GM18505 (cell line): ENCODE measurements at regions not wholly inside any gene's neighbourhood (a gene's known extent, or its start where the extent isn't known, plus 50 kb on each side); places are given as distances from the start of the nearest gene placed in this dataset.

Experiments
- ATAC-seq: cut with Tn5 transposase; IDR thresholded peaks from one replicate; pipeline ENCODE4 v1.9.1; 2021; ENCODE audit not compliant: unreplicated experiment
- POLR2A ChIP-seq: IDR thresholded peaks from 4 replicates; pipeline ENCODE4 v1.6.1; 2011; ENCODE audit warnings: borderline replicate concordance; ENCODE audit not compliant: insufficient read depth, insufficient read length; ENCODE audit errors: extremely low read depth

DNA sequence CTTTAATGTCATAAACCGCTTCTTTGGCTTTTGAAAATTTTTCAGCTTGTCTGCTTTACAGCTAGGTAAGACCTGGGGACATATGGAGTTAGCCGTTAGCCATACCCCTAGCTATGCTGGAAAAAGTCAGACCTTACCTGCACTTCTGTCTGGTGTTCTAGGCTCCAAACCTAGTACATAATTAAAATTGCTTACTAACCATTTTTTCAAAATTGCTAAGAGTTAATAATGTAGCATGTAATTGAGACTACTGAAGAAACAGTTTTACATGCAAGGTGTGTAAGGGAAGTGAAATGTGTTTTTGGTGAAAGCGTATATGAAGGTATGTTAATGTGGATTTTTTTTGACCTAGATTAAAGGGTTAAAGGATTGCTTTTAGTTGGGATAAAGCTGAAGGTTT lies 336.9 kb downstream of the RNF144B start:
- ATAC-seq: no peak
- TF ChIP-seq POLR2A: no peak

DNA sequence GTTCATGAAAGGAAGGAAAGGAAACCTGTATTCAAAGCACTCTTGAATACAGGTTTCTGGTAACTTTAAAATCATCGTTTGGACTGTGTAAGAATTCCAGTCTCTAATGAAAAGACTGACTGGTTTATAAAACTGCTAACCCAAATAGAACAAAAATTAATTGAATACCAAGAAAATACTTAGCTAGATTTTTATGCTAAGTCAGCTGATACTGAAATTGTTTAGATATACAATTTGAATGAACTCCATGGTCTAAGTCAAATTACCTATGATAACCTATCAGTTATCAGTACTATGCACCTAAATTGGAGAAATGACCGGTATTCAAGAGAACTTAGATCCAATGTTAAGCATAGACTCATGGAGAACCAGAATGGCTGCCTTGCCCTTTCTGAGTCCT lies 338.3 kb downstream of the RNF144B start:
- TF ChIP-seq POLR2A: no peak
- no peak for ATAC-seq

DNA sequence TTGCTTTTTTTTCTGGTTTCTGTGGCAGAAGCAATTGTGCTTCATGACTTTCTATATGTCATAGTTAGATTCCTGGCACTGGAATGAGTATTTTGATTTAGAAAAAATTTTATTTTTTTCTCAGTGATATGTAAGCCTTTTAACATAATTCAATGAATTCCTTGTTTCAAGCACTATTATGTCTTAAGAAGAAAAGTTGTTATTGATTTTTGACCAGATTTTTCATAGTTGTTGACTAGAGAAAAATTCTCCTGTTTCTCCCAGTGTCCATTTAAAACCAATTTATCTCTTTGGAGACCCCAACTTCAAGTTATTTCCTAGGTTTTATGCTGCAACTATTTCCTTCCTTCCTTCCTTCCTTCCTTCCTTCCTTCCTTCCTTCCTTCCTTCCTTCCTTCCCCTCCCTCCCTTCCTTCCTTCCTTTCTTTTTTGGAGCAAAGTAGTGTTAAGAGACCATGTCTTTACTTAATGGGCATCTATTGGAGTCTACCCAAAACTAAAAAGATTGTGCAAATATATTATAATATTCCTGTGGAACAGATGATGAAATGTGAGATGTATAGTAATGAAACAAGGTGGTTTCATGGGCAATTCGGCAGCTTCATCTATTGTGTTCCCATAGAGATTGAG lies 346.9 kb downstream of the RNF144B start:
- ATAC-seq: no peak
- TF ChIP-seq POLR2A: no peak

DNA sequence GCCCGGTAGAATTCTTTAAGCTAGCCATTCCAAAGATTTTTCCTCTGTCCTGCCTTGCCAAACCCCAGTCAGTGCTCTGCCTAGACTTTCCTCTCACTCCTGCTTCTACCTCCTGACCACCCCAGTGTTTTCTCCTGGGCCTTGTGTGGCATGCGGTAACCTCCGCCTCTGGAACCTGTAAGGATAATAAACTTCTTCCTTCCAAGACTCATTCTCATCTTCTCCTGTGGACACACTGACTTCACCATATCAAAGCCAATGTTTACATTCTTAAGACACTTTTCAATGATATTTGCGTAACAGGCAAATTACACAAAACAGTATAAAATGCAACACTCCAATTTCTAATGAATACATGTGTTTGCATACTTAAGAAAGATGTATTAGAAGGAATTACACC lies 354.6 kb downstream of the RNF144B start:
- no peak for ATAC-seq
- TF ChIP-seq POLR2A: no peak

DNA sequence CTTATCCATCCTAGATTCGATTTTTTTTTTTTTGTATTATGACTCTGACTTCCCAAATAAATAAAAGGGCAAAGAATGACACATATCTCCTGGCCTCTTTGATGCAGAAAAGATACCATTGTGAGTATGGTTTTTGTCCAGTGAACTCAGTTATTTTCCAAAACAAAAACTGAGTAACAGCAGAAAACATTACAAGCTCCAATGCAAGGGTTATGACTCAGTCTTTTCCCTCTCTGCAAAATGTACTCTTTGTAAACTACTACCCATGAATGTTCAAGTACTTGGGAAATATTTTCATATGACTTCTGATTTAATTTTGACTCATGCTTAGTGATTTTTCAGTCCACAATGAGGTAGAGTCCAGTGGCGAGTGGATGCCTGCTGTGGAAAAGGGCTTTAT lies 355.3 kb downstream of the RNF144B start:
- no peak for TF ChIP-seq POLR2A
- no peak for ATAC-seq

- ATAC-seq: no peak
Observed at GRCh38 chr6:18746727-18747126, 359.6 kb downstream of the RNF144B start.

DNA sequence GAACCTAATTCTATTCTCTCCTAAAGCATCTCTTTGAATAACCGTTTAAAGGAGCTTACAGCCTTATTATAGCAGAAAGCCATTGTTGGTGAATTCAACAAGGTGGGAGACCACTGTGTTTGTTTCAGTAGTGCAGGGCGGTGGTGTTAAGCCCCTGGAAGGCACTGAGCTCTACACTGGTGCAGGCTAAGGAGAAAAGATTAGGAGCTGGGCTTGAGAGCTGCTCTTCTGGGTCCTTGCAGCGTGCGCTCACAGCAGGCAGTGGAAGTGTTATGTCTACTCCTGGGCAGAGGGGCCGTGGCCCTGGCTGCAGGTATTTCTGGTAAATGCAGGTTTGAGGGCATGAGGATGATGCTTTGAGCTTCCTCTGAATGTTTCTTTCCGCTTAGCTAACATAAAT lies 361.2 kb downstream of the RNF144B start:
- no peak for ATAC-seq
- TF ChIP-seq POLR2A: no peak

More at GRCh38 chr6:18746727-18747126, 359.6 kb downstream of the RNF144B start:
- TF ChIP-seq POLR2A: no peak

GRCh38 chr6:18752278-18753068 lies 365.3 kb downstream of the RNF144B start:
- ATAC-seq: no peak
- no peak for TF ChIP-seq POLR2A

DNA sequence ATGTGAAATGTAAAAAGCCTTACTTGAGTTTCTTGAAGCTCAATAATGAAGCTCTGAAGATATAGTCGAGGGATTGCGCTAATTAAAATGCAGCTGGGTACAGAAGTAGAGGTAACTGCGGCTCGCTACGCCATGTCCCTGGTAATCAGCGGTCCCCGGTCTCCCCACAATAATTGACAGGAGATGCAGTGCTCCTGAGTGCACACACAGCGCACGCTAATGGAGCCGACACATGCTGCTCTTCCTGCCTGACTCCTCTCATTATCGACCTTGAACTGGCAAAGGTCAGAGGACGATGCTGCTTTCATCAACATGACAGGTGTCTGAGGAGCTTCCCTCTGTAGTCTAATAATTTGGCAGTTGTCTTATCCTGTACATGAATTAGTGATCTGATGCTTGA lies 365.9 kb downstream of the RNF144B start:
- no peak for ATAC-seq

GRCh38 chr6:18763086-18763485 lies 375.9 kb downstream of the RNF144B start:
- no peak for ATAC-seq
- no peak for TF ChIP-seq POLR2A

More for the DNA sequence above, 365.9 kb downstream of the RNF144B start:
- no peak for TF ChIP-seq POLR2A

DNA sequence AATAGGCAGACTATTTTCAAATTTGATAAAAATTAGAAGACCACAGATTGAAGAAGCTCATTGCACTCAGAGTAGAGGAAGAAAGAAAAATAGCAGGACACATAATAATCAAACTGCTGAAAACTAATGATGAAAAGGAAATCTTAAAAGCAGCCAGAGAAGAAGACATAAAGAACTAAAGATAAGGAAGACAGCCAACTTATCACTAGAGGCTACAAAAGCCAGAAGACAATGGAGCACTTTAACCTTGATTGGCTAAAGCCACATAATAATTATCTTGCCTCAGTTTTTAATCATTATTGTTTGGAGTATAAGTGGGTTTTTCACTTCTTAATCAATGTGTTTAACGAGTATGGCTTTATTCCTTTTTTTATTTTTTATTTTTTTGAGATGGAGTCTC lies 397.6 kb downstream of the RNF144B start:
- no peak for ATAC-seq
- TF ChIP-seq POLR2A: no peak

DNA sequence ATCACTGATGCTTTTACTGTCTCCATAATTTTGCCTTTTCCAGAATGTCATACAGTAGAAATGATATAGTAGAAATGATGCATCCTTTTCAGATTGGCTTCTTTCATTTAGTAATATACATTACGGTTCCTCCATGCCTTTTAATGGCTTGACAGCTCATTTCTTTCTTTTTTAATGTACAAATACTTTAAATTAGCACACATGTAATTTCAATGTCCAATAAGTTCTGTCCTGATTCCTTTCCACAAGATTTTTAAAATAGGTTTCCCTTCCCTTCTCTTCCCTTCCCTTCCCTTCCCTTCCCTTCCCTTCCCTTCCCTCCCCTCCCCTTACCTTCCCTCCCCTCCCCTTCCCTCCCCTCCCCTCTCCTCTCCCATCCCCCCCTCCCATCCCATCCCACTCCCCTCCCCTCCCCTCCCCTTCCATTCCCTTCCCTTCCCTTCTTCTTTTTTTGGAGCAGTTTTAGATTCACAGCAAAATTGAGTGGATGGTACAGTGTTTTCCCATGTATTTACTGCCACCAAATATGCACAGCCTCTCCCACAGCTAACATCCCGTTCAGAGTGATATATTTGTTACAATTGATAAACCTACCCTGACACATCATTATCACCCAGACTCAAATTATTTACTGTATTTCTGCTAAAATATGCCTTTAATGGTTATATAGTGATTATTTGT lies 398.8 kb downstream of the RNF144B start:
- no peak for TF ChIP-seq POLR2A
- ATAC-seq: no peak

GRCh38 chr6:18792866-18793265 lies 405.7 kb downstream of the RNF144B start:
- no peak for TF ChIP-seq POLR2A
- ATAC-seq: no peak

- TF ChIP-seq POLR2A: no peak
- ATAC-seq: no peak
Observed at GRCh38 chr6:18795726-18796125, 408.6 kb downstream of the RNF144B start.
